NCI-H748 treated with DMSO at 0.1 percent for 48 hours (cell line): ENCODE measurements at regions not wholly inside any gene's neighbourhood (a gene's known extent, or its start where the extent isn't known, plus 50 kb on each side); places are given as distances from the start of the nearest gene placed in this dataset.
"Not testable (repeated sequence)": the region's sequence is repeated elsewhere in the genome, so short reads cannot be mapped to it uniquely, and the experiment has no call there.

Experiments
- DNase-seq: peaks from one replicate; lab custom pipeline; 2025; lab: John Stamatoyannopoulos, UW

GRCh38 chr7:149564340-149565095 lies 66.9 kb upstream of the ZNF746 start:
- no peak for DNase-seq

- DNase-seq: no peak
These were observed 65.0 kb upstream of the ZNF746 start for GRCh38 chr7:149562602-149563001.

- DNase-seq: no peak
These were observed 63.5 kb upstream of the ZNF746 start for GRCh38 chr7:149561072-149561471.

GRCh38 chr7:149559711-149560110 lies 62.1 kb upstream of the ZNF746 start:
- DNase-seq: no peak

GRCh38 chr7:149558149-149558861 lies 60.7 kb upstream of the ZNF746 start:
- no peak for DNase-seq

- not testable (repeated sequence) for DNase-seq
These were observed 58.9 kb upstream of the ZNF746 start for GRCh38 chr7:149556525-149556924.

- not testable (repeated sequence) for DNase-seq
These were observed 57.2 kb upstream of the ZNF746 start for GRCh38 chr7:149554821-149555220.

GRCh38 chr7:149553991-149554390 lies 56.4 kb upstream of the ZNF746 start:
- DNase-seq: not testable (repeated sequence)

- no peak for DNase-seq
These were observed 55.2 kb upstream of the ZNF746 start for GRCh38 chr7:149552799-149553198.
